HEK293 (cell line): ENCODE measurements at regions not wholly inside any gene's neighbourhood (a gene's known extent, or its start where the extent isn't known, plus 50 kb on each side); places are given as distances from the start of the nearest gene placed in this dataset.

Source experiments
- CTCF ChIP-seq: fragments of 450-650 bp; formaldehyde crosslinking; IDR thresholded peaks from 2 replicates; pipeline ENCODE4 v1.5.1; 2016; ENCODE audit warnings: missing biosample characterization, missing genetic modification characterization
- ZNF146 ChIP-seq: fragments of 450-650 bp; formaldehyde crosslinking; IDR thresholded peaks from 2 replicates; pipeline ENCODE4 v1.5.1; 2016; ENCODE audit warnings: missing biosample characterization, missing genetic modification characterization
- ZNF24 ChIP-seq: fragments of 450-650 bp; formaldehyde crosslinking; IDR thresholded peaks from 2 replicates; pipeline ENCODE4 v1.5.1; 2016; ENCODE audit warnings: missing biosample characterization, missing genetic modification characterization

GRCh38 chr14:54294802-54295201, 102.0 kb upstream of the CDKN3 start:
- no peak for TF ChIP-seq CTCF (tag by site-specific recombination)
- no peak for TF ChIP-seq ZNF24
- TF ChIP-seq ZNF146 = no peak
